ENCODE measurements at regions not wholly inside any gene's neighbourhood (a gene's known extent, or its start where the extent isn't known, plus 50 kb on each side); places are given as distances from the start of the nearest gene placed in this dataset.

DNA sequence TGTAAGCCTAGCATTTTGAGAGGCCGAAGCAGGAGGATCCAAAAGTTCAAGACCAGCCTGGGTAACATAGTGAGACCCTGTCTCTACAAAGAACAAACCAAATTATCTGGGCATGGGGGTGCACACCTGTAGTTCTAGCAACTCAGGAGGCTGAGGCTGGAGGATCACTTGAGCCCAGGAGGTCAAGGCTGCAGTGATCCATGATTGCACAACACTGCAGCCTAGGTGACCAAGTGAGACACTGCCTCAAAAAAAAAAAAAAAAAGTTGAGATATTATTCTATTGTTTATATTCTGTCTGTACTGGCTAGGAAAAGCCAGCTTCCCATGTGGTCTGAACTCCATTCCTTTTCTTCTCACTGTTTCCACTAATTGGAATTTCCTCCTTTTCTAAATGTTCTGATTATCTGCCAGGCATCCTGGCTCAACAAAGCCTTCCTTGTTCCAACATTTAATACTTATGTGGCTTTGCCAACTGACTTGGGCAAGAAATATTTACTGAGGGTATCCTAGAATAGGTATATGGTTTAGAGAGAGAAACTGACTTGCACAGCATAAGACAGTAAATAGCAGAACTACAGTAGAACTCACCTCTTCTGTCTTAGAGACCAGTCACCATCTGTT is 175.2 kb upstream of the ADAMTS3 start:
- TF ChIP-seq, protein P1, sequence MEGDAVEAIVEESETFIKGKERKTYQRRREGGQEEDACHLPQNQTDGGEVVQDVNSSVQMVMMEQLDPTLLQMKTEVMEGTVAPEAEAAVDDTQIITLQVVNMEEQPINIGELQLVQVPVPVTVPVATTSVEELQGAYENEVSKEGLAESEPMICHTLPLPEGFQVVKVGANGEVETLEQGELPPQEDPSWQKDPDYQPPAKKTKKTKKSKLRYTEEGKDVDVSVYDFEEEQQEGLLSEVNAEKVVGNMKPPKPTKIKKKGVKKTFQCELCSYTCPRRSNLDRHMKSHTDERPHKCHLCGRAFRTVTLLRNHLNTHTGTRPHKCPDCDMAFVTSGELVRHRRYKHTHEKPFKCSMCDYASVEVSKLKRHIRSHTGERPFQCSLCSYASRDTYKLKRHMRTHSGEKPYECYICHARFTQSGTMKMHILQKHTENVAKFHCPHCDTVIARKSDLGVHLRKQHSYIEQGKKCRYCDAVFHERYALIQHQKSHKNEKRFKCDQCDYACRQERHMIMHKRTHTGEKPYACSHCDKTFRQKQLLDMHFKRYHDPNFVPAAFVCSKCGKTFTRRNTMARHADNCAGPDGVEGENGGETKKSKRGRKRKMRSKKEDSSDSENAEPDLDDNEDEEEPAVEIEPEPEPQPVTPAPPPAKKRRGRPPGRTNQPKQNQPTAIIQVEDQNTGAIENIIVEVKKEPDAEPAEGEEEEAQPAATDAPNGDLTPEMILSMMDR (IDR thresholded peaks at IDR 0.05; ENCODE audit: low read depth, low read length, poor library complexity, severe bottlenecking), result no peak
- no peak for TF ChIP-seq EZH2phosphoT487 (IDR thresholded peaks at IDR 0.05; ENCODE audit: borderline replicate concordance, low read length)
